ENCODE measurements at regions not wholly inside any gene's neighbourhood (a gene's known extent, or its start where the extent isn't known, plus 50 kb on each side); places are given as distances from the start of the nearest gene placed in this dataset.
"Not testable (repeated sequence)": the region's sequence is repeated elsewhere in the genome, so short reads cannot be mapped to it uniquely, and the experiment has no call there.

GRCh38 chrX:122133478-122133877 lies 1050.6 kb upstream of the GRIA3 start:
- Histone ChIP-seq H3K36me3 (replicated peaks; ENCODE audit: insufficient read depth, low read length) (no peaks in the 10 kb centered on the region), H3K4me1 (ENCODE audit: low read length) (no peaks in the 10 kb centered on the region), H3F3A (ENCODE audit: insufficient read depth, low read length) (no peaks in the 10 kb centered on the region), H3K9ac (ENCODE audit: low read length) (no peak overlapping the region), H3K4me3 (ENCODE audit: low read length) (no peak overlapping the region), H3K9me2 (replicated peaks; ENCODE audit: insufficient read depth, low read length) (no peaks in the 10 kb centered on the region), H3K27me3 (replicated peaks; ENCODE audit: insufficient read depth, low read length) (no peaks in the 10 kb centered on the region), H2AFZ (ENCODE audit: low read length) (no peak overlapping the region), H3K9me3 (replicated peaks; ENCODE audit: insufficient read depth, low read length) (no peaks in the 10 kb centered on the region), H3K27ac (ENCODE audit: low read length) (no peak overlapping the region), H3K4me2 (ENCODE audit: low read depth, low read length) (no peak overlapping the region), H3K79me2 (ENCODE audit: low read length) (no peaks in the 10 kb centered on the region), H4K20me1 (ENCODE audit: insufficient read depth, low read length) (no peaks in the 10 kb centered on the region)
- DNase-seq: no peak
- TF ChIP-seq EZH2 (optimal IDR thresholded peaks at IDR 0.05; ENCODE audit: low read depth, low read length) (no peak), CTCF (IDR thresholded peaks at IDR 0.05; ENCODE audit: low read length) (no peak), EZH2phosphoT487 (IDR thresholded peaks at IDR 0.05; ENCODE audit: low read length) (no peak)

DNA sequence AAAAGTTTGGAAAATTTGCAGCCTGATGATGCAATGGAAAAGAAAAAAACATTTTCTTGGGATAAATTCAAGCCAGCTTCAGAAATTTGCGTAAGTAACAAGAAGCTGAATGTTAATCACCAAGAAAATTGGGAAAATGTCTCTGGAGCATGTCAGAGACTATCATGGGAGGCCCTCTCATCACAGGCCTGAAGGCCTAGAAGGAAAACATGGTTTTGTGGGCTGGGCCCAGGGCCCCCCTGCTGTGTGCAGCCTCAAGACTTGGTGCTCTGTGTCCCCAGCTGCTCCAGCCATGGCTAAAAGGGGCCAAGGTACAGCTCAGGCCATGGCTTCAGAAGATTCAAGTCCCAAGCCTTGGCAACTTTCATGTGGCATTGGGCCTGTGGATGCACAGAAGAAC lies 1049.8 kb upstream of the GRIA3 start:
- Histone ChIP-seq H4K20me1 (ENCODE audit: insufficient read depth, low read length) (no peaks in the 10 kb centered on the region), H3K9me3 (replicated peaks; ENCODE audit: insufficient read depth, low read length) (no peaks in the 10 kb centered on the region), H3K4me2 (ENCODE audit: low read depth, low read length) (no peak overlapping the region), H3K27ac (ENCODE audit: low read length) (no peak overlapping the region), H3K27me3 (replicated peaks; ENCODE audit: insufficient read depth, low read length) (no peaks in the 10 kb centered on the region), H3K4me1 (ENCODE audit: low read length) (no peaks in the 10 kb centered on the region), H3K79me2 (ENCODE audit: low read length) (no peaks in the 10 kb centered on the region), H3K9ac (ENCODE audit: low read length) (no peak overlapping the region), H2AFZ (ENCODE audit: low read length) (no peak overlapping the region), H3F3A (ENCODE audit: insufficient read depth, low read length) (no peaks in the 10 kb centered on the region), H3K4me3 (ENCODE audit: low read length) (no peak overlapping the region), H3K9me2 (replicated peaks; ENCODE audit: insufficient read depth, low read length) (no peaks in the 10 kb centered on the region), H3K36me3 (replicated peaks; ENCODE audit: insufficient read depth, low read length) (no peaks in the 10 kb centered on the region)
- DNase-seq: no peak
- TF ChIP-seq EZH2 (optimal IDR thresholded peaks at IDR 0.05; ENCODE audit: low read depth, low read length): no peak
- TF ChIP-seq CTCF (IDR thresholded peaks at IDR 0.05; ENCODE audit: low read length): no peak

- H3K36me3 ChIP-seq (replicated peaks; ENCODE audit: insufficient read depth, low read length): no peaks in the 10 kb centered on the region
- no peaks in the 10 kb centered on the region for H3K79me2 ChIP-seq (ENCODE audit: low read length)
- no peaks in the 10 kb centered on the region for H3K27me3 ChIP-seq (replicated peaks; ENCODE audit: insufficient read depth, low read length)
- H3K4me2 ChIP-seq (ENCODE audit: low read depth, low read length): no peak overlapping the region
- no peak for DNase-seq
- no peaks in the 10 kb centered on the region for H3F3A ChIP-seq (ENCODE audit: insufficient read depth, low read length)
- no peaks in the 10 kb centered on the region for H3K4me1 ChIP-seq (ENCODE audit: low read length)
- no peak for TF ChIP-seq EZH2 (optimal IDR thresholded peaks at IDR 0.05; ENCODE audit: low read depth, low read length)
- no peak for TF ChIP-seq CTCF (IDR thresholded peaks at IDR 0.05; ENCODE audit: low read length)
- no peak for TF ChIP-seq EZH2phosphoT487 (IDR thresholded peaks at IDR 0.05; ENCODE audit: low read length)
- H3K9me3 ChIP-seq (replicated peaks; ENCODE audit: insufficient read depth, low read length): no peaks in the 10 kb centered on the region
- no peaks in the 10 kb centered on the region for H3K9me2 ChIP-seq (replicated peaks; ENCODE audit: insufficient read depth, low read length)
- H3K9ac ChIP-seq (ENCODE audit: low read length): no peak overlapping the region
- H3K4me3 ChIP-seq (ENCODE audit: low read length): no peak overlapping the region
- H4K20me1 ChIP-seq (ENCODE audit: insufficient read depth, low read length): no peaks in the 10 kb centered on the region
- no peak overlapping the region for H2AFZ ChIP-seq (ENCODE audit: low read length)
- H3K27ac ChIP-seq (ENCODE audit: low read length): no peak overlapping the region
Observed at GRCh38 chrX:122135070-122135469, 1049.0 kb upstream of the GRIA3 start.

- not testable (repeated sequence) for DNase-seq; H3K4me2 ChIP-seq (ENCODE audit: low read depth, low read length)
Observed at GRCh38 chrX:122140219-122140618, 1043.9 kb upstream of the GRIA3 start.

More at GRCh38 chrX:122140219-122140618, 1043.9 kb upstream of the GRIA3 start:
- not testable (repeated sequence) for H4K20me1 ChIP-seq (ENCODE audit: insufficient read depth, low read length); H3K27me3 ChIP-seq (replicated peaks; ENCODE audit: insufficient read depth, low read length); H3K4me1 ChIP-seq (ENCODE audit: low read length); H3K9me3 ChIP-seq (replicated peaks; ENCODE audit: insufficient read depth, low read length); H3K9ac ChIP-seq (ENCODE audit: low read length); H3K36me3 ChIP-seq (replicated peaks; ENCODE audit: insufficient read depth, low read length); H3K27ac ChIP-seq (ENCODE audit: low read length); H3F3A ChIP-seq (ENCODE audit: insufficient read depth, low read length); H3K79me2 ChIP-seq (ENCODE audit: low read length); H2AFZ ChIP-seq (ENCODE audit: low read length); H3K4me3 ChIP-seq (ENCODE audit: low read length); H3K9me2 ChIP-seq (replicated peaks; ENCODE audit: insufficient read depth, low read length)
